GM21390 (cell line): ENCODE measurements at regions not wholly inside any gene's neighbourhood (a gene's known extent, or its start where the extent isn't known, plus 50 kb on each side); places are given as distances from the start of the nearest gene placed in this dataset.
"Not testable (repeated sequence)": the region's sequence is repeated elsewhere in the genome, so short reads cannot be mapped to it uniquely, and the experiment has no call there.

Experiments used
- ATAC-seq: cut with Tn5 transposase; IDR thresholded peaks from one replicate; pipeline ENCODE4 v1.9.1; 2021; ENCODE audit not compliant: unreplicated experiment

- ATAC-seq, result no peak
Observed at GRCh38 chr16:63461248-63461841, 1425.1 kb upstream of the CDH8 start.

- ATAC-seq, result no peak
Observed at GRCh38 chr16:63458846-63459245, 1422.6 kb upstream of the CDH8 start.

- ATAC-seq, result no peak
Observed at GRCh38 chr16:63457869-63458268, 1421.6 kb upstream of the CDH8 start.

- ATAC-seq, result no peak
Observed at GRCh38 chr16:63453261-63453660, 1417.0 kb upstream of the CDH8 start.

GRCh38 chr16:63447121-63447520, 1410.9 kb upstream of the CDH8 start:
- no peak for ATAC-seq

- ATAC-seq, result no peak
Observed at GRCh38 chr16:63442246-63442645, 1406.0 kb upstream of the CDH8 start.

- no peak for ATAC-seq
Observed at GRCh38 chr16:63426275-63426870, 1390.1 kb upstream of the CDH8 start.

- ATAC-seq, result no peak
Observed at GRCh38 chr16:63422715-63423114, 1386.5 kb upstream of the CDH8 start.

GRCh38 chr16:63416712-63417111, 1380.5 kb upstream of the CDH8 start:
- no peak for ATAC-seq

- ATAC-seq, result no peak
Observed at GRCh38 chr16:63415014-63415413, 1378.8 kb upstream of the CDH8 start.

- ATAC-seq, result no peak
Observed at GRCh38 chr16:63410594-63410993, 1374.4 kb upstream of the CDH8 start.

- ATAC-seq, result no peak
Observed at GRCh38 chr16:63403792-63404191, 1367.6 kb upstream of the CDH8 start.

- not testable (repeated sequence) for ATAC-seq
Observed at GRCh38 chr16:63388277-63388676, 1352.0 kb upstream of the CDH8 start.

GRCh38 chr16:63385714-63386432, 1349.6 kb upstream of the CDH8 start:
- no peak for ATAC-seq

GRCh38 chr16:63373744-63374143, 1337.5 kb upstream of the CDH8 start:
- no peak for ATAC-seq

GRCh38 chr16:63372815-63373214, 1336.6 kb upstream of the CDH8 start:
- no peak for ATAC-seq

GRCh38 chr16:63372283-63372682, 1336.0 kb upstream of the CDH8 start:
- ATAC-seq, result no peak

- no peak for ATAC-seq
Observed at GRCh38 chr16:63365649-63366304, 1329.5 kb upstream of the CDH8 start.

- no peak for ATAC-seq
Observed at GRCh38 chr16:63363738-63364137, 1327.5 kb upstream of the CDH8 start.

- ATAC-seq, result no peak
Observed at GRCh38 chr16:63361032-63361624, 1324.9 kb upstream of the CDH8 start.

GRCh38 chr16:63349961-63350360, 1313.7 kb upstream of the CDH8 start:
- ATAC-seq, result no peak

GRCh38 chr16:63346000-63346399, 1309.8 kb upstream of the CDH8 start:
- ATAC-seq, result no peak
